HG03460 (cell line): ENCODE measurements at regions not wholly inside any gene's neighbourhood (a gene's known extent, or its start where the extent isn't known, plus 50 kb on each side); places are given as distances from the start of the nearest gene placed in this dataset.
A peak's percentile ranks its signal among the peaks of the same experiment; 100 is the strongest.

ENCODE experiments used
- ATAC-seq: cut with Tn5 transposase; IDR thresholded peaks from one replicate; pipeline ENCODE4 v1.9.1; 2021; ENCODE audit not compliant: unreplicated experiment

GRCh38 chrX:57204306-57204705 lies 67.1 kb upstream of the SPIN2A start:
- ATAC-seq, result no peak

- no peak for ATAC-seq
Observed at GRCh38 chrX:57211906-57212305, 74.6 kb upstream of the FAAH2 start.

DNA sequence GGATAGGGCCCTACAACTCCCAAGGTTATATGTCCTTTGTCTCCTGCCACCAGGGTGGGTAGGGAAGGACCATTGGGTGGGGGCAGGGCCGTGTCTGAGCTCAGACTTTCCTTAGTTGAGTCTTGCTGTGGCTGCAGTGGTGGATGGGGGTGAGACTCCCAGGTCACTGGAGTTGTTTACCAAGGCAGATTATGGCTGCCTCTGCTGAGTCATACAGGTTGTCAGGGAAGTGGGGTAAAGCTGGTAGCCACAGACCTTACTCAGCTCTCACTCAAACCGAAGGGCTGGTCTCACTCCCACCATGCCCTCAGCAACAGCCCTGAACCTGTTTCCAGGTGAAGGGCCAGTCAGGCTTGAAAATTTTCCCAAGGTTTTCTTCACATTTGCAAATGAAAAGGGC lies 58.8 kb upstream of the FAAH2 start:
- no peak for ATAC-seq

GRCh38 chrX:57232658-57233360 lies 53.7 kb upstream of the FAAH2 start:
- ATAC-seq, result peak; percentile 62
